Stimulated activated CD4-positive, alpha-beta T cell treated with anti-CD3 and anti-CD28 coated beads, Interleukin-2, amount 100 ng/mL, for 24 hours (primary cell): ENCODE measurements at regions not wholly inside any gene's neighbourhood (a gene's known extent, or its start where the extent isn't known, plus 50 kb on each side); places are given as distances from the start of the nearest gene placed in this dataset.
"Not testable (repeated sequence)": the region's sequence is repeated elsewhere in the genome, so short reads cannot be mapped to it uniquely, and the experiment has no call there.

Experiments used
- DNase-seq, 2 donors: peaks; one replicate each; pipeline ENCODE4 v3.0.0-alpha.2; 2020

- no peak for DNase-seq
Measured at GRCh38 chr18:37874721-37875120, 309.1 kb upstream of the CELF4 start.

GRCh38 chr18:37873416-37873815 is 307.8 kb upstream of the CELF4 start:
- DNase-seq: no peak

- DNase-seq: no peak
Measured at GRCh38 chr18:37872562-37872961, 307.0 kb upstream of the CELF4 start.

GRCh38 chr18:37871561-37871960 is 306.0 kb upstream of the CELF4 start:
- no peak for DNase-seq

- no peak for DNase-seq
Measured at GRCh38 chr18:37869051-37869450, 303.5 kb upstream of the CELF4 start.

GRCh38 chr18:37864122-37864521 is 298.5 kb upstream of the CELF4 start:
- no peak for DNase-seq

- DNase-seq: no peak
Measured at GRCh38 chr18:37861981-37862380, 296.4 kb upstream of the CELF4 start.

- no peak for DNase-seq
Measured at GRCh38 chr18:37854396-37854795, 288.8 kb upstream of the CELF4 start.

GRCh38 chr18:37853706-37854105 is 288.1 kb upstream of the CELF4 start:
- DNase-seq: no peak

- DNase-seq: no peak
Measured at GRCh38 chr18:37852464-37852863, 286.9 kb upstream of the CELF4 start.

- no peak for DNase-seq
Measured at GRCh38 chr18:37847544-37847943, 281.9 kb upstream of the CELF4 start.

- no peak for DNase-seq
Measured at GRCh38 chr18:37846996-37847395, 281.4 kb upstream of the CELF4 start.

- no peak for DNase-seq
Measured at GRCh38 chr18:37845498-37845897, 279.9 kb upstream of the CELF4 start.

GRCh38 chr18:37844209-37844970 is 278.8 kb upstream of the CELF4 start:
- no peak for DNase-seq

GRCh38 chr18:37838083-37838482 is 272.5 kb upstream of the CELF4 start:
- DNase-seq: no peak

- no peak for DNase-seq
Measured at GRCh38 chr18:37836071-37836970, 270.7 kb upstream of the CELF4 start.

- not testable (repeated sequence) for DNase-seq
Measured at GRCh38 chr18:37832010-37832695, 266.6 kb upstream of the CELF4 start.

GRCh38 chr18:37812961-37813360 is 247.4 kb upstream of the CELF4 start:
- DNase-seq: no peak

- DNase-seq: no peak
Measured at GRCh38 chr18:37805773-37806404, 240.3 kb upstream of the CELF4 start.

GRCh38 chr18:37796823-37797349 is 231.3 kb upstream of the CELF4 start:
- no peak for DNase-seq

GRCh38 chr18:37787452-37787851 is 221.9 kb upstream of the CELF4 start:
- no peak for DNase-seq

- DNase-seq: no peak
Measured at GRCh38 chr18:37783771-37784170, 218.2 kb upstream of the CELF4 start.

GRCh38 chr18:37779220-37779619 is 213.6 kb upstream of the CELF4 start:
- no peak for DNase-seq
